ENCODE measurements at regions not wholly inside any gene's neighbourhood (a gene's known extent, or its start where the extent isn't known, plus 50 kb on each side); places are given as distances from the start of the nearest gene placed in this dataset.

DNA sequence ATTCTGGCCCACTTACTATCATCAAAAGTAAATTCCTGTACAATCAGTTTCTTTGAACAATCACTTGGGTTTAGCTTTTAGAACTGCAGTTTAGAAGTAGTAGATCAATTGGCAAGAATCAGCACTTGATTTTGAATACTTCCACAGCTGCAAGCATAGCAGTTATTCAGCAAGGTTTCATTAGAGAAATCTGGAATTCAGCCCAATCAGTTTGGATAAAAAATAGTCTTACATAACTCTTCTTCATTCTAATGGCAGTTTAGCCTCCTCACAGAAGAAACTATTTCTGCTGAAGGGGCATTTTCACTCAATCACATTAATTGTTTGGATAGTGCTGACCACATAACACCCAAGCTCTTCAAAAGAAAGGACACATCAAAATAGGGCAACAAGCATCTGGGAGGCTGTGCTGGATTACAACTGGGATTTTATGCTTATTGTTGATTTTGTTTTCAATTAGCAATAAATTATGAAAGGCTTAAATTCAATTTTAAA, 336.2 kb upstream of the PDE4D start:
- TF ChIP-seq, protein P1, sequence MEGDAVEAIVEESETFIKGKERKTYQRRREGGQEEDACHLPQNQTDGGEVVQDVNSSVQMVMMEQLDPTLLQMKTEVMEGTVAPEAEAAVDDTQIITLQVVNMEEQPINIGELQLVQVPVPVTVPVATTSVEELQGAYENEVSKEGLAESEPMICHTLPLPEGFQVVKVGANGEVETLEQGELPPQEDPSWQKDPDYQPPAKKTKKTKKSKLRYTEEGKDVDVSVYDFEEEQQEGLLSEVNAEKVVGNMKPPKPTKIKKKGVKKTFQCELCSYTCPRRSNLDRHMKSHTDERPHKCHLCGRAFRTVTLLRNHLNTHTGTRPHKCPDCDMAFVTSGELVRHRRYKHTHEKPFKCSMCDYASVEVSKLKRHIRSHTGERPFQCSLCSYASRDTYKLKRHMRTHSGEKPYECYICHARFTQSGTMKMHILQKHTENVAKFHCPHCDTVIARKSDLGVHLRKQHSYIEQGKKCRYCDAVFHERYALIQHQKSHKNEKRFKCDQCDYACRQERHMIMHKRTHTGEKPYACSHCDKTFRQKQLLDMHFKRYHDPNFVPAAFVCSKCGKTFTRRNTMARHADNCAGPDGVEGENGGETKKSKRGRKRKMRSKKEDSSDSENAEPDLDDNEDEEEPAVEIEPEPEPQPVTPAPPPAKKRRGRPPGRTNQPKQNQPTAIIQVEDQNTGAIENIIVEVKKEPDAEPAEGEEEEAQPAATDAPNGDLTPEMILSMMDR (IDR thresholded peaks at IDR 0.05) = no peak
- TF ChIP-seq EZH2 (IDR thresholded peaks at IDR 0.05; ENCODE audit: borderline replicate concordance, insufficient read depth, low read depth, low read length, poor library complexity, severe bottlenecking) = no peak
